NCI-H2171 (cell line): ENCODE measurements at regions not wholly inside any gene's neighbourhood (a gene's known extent, or its start where the extent isn't known, plus 50 kb on each side); places are given as distances from the start of the nearest gene placed in this dataset.
"Not testable (repeated sequence)": the region's sequence is repeated elsewhere in the genome, so short reads cannot be mapped to it uniquely, and the experiment has no call there.

ENCODE experiments used
- DNase-seq: peaks from one replicate; lab custom pipeline; 2025; lab: John Stamatoyannopoulos, UW

DNA sequence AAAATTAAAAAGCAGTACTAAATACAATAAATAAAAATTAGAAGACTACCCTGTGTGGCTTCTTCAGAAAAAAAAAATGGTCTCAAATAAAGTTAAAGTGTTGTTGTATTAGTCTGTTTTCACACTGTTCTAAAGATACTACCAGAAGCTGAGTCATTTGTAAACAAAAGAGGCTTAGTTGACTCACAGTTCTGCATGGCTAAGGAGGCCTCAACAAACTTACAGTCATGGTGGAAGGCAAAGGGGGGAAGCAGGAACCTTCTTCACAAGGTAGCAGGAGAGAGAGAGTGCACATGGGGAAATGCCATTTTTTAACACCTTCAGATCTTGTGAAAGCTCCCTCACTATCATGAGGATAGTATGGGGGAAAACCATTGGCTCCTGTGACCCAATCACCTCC, 612.8 kb downstream of the RNF144A start:
- DNase-seq = no peak

DNA sequence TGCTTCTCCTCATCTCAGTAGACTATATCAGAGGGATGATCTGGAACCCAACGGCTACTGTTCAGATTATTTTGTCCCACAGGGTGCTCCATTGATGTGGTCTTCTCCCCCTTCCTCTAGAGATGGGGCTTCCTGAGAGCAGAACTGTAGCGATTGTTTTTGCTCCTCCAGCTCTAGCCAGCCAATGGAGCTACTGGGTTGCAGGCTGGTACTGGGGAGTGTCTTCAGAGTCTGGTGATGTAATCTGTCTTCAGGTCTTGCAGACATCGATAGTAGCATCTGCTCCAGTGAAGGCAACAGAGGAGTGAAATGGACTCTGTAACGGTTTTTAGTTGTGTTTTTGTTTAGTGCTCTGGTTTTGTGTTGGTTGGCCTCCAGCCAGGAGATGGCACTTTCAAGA, 621.9 kb downstream of the RNF144A start:
- no peak for DNase-seq

GRCh38 chr2:7539760-7540159, 622.5 kb downstream of the RNF144A start:
- DNase-seq = no peak

- DNase-seq = no peak
Observed at GRCh38 chr2:7552825-7553570, 635.8 kb downstream of the RNF144A start.

GRCh38 chr2:7555260-7555659, 638.0 kb downstream of the RNF144A start:
- DNase-seq = no peak

- DNase-seq = no peak
Observed at GRCh38 chr2:7557376-7557775, 640.2 kb downstream of the RNF144A start.

- DNase-seq = no peak
Observed at GRCh38 chr2:7559791-7560190, 642.6 kb downstream of the RNF144A start.

GRCh38 chr2:7566382-7566881, 649.2 kb downstream of the RNF144A start:
- DNase-seq = no peak

- not testable (repeated sequence) for DNase-seq
Observed at GRCh38 chr2:7567116-7567515, 649.9 kb downstream of the RNF144A start.

GRCh38 chr2:7567646-7568045, 650.4 kb downstream of the RNF144A start:
- DNase-seq = no peak

DNA sequence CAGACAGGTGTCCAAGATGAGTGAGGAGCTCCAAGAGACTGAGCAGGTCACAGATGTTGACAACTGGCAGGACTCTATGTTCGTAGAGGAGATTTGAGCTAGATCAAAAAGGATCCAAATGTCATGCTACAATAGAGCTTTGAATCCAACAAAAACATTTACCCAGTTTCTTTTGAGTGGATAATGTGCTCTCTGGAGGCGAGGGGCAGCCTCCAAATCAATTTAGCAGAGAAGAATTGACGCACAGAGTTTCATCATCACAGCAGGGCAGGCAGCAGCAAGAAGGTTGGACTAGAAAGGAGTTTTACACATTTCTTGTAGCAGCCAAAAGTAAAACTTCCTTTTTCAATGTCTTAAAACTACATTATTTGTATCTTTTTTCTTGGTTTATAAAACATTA, 653.0 kb downstream of the RNF144A start:
- no peak for DNase-seq

DNA sequence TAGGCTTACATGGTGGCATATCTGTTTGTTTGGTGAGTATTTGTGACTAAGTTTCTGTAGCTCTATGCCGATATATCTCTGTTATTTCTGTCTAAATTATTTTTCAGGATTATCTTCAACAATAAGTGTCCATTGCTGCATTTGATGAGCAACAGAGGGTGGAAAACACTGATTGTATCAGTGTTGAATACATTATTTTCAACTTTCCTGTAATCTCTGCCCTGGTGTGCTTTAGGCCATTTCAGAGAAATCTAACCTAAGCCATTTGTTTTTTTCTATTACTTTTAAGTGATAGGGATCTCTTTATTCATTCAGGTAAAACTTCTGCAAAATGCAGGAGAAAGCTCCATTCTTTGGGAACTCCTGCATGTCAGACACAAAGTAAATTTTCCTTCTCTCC, 654.5 kb downstream of the RNF144A start:
- no peak for DNase-seq

- no peak for DNase-seq
Observed at GRCh38 chr2:7572450-7572849, 655.2 kb downstream of the RNF144A start.

- no peak for DNase-seq
Observed at GRCh38 chr2:7573166-7573825, 656.1 kb downstream of the RNF144A start.

DNA sequence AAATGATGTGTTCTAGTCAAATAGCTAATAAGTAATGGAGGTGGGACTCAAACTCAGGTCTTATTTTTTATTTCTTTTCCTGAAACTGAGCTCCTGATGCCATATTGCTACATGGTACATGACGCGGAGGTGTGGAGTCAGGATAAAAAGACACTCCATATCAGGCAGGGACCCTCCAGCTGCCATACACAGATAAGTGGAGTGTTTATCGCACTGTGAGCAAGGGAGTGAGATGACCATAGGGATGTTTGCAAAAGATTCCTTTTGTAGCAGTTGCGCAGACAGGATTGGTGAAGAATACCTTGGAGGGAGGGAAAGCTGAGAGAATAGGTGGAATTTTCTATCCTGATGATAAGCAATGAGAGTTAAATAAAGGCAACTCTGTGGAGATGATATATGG, 657.2 kb downstream of the RNF144A start:
- no peak for DNase-seq

GRCh38 chr2:7577769-7578168, 660.6 kb downstream of the RNF144A start:
- no peak for DNase-seq

- DNase-seq = no peak
Observed at GRCh38 chr2:7584017-7584416, 666.8 kb downstream of the RNF144A start.

DNA sequence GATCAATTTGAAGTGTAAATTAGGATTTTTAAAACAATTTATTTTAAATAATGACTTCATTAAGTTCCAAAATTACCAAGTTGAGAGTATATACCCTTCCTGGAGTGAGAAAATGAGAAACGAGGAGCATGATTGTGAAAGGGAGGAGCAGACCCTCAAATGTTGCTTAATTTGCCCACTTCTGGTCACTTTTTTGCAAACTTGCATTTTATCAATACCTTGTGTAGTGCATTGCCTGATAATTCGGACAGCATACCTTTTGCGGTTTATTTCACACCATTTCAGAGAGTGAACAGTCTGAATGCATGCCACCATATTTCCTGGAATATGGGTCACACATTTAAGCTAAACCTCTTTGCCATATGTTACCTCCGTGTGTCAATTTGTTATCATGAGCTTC, 669.7 kb downstream of the RNF144A start:
- DNase-seq = no peak

DNA sequence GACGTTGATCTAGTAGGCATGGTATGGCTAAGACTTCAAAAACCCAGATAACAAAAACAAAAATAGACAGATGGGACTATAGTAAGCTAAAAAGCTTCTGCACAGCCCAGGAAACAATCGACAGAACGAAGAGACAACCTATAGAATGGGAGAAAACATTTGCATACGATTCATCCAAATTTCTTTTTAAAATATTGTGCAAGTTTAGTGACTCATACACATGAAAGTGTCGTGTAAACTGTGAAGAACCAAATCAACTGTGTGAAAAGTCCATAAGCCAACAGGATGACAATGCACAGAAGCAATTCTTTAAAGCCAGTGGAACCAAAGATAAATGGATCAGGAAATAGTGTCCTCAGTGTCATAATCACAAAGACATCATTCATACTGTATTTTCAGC, 671.1 kb downstream of the RNF144A start:
- no peak for DNase-seq

DNA sequence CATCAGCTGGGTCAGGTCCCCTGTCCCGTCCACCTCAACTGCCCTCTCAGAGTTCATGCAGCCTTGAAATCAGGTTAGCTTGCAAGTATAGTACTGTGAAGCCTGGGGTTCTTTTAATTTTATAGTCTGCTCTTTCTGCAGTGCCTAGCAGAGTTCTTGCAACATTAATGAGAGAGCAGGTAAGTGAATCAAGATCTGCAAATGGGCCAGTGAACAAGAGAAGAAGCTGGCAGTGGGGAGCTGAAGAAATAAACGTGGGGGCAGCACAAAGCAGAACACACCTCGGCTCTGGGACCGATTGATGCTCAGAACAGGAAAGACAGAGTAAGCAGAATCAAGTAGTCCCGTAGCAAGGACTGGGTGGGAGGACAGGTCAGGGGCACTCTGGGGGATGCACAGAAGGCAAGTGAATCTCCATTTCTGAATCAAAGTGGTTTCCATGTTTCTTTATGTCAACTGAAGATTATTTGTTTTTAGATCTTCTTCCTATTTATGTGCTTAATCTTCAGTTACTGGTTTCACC, 675.5 kb downstream of the RNF144A start:
- DNase-seq = no peak

DNA sequence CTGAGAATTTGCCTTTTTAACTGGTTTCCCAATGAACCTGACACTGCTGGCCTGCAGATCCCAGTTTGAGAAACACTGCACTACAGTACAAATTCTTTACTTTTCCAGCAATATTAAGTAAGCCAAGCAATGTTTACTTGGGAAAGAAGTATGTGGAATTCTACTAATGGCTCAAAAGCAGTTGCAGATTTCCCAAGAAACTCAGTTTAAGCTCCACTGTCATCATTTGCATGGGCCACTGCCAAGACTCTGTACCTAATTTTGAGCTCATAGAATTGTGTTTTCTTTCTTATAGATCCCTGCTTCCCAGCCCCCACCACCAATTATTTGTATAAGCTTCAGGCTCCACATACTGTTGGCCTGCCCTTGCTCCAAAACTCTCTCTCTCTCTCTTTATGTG, 676.1 kb downstream of the RNF144A start:
- peak; percentile 15 for DNase-seq

DNA sequence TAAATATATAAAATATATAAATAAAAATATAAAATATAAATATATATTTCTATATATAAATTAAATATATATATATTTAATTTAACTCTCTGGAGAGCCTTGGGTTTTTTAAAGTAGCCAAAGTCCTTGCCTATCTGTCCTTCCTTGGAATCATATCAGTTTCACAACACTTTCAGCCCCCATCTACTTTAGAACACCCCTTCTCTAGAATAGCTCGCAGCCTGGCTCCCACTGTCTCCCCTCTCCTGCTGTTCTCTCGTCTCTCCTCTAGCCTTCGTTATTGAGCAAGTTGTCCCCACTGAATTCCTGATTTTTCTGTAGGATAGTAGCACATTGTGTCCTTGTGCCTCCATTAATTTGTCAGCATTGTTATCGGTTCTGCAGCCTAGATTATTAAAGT, 677.0 kb downstream of the RNF144A start:
- no peak for DNase-seq

GRCh38 chr2:7595206-7595605, 678.0 kb downstream of the RNF144A start:
- peak; percentile 69 for DNase-seq
